ENCODE measurements at regions not wholly inside any gene's neighbourhood (a gene's known extent, or its start where the extent isn't known, plus 50 kb on each side); places are given as distances from the start of the nearest gene placed in this dataset.

GRCh38 chr22:49641770-49642313, 185.8 kb downstream of the BRD1 start:
- no peak for DNase-seq (ENCODE audit: low read depth in 2 of 2)

- no peak for DNase-seq (ENCODE audit: low read depth in 2 of 2)
Measured at GRCh38 chr22:49640366-49641095, 187.1 kb downstream of the BRD1 start.

- no peak for DNase-seq (ENCODE audit: low read depth in 2 of 2)
Measured at GRCh38 chr22:49639956-49640355, 187.7 kb downstream of the BRD1 start.

- DNase-seq (ENCODE audit: low read depth in 2 of 2), result peak; percentile 73 to 86
Measured at GRCh38 chr22:49638788-49639187, 188.9 kb downstream of the BRD1 start.

GRCh38 chr22:49638001-49638400, 189.7 kb downstream of the BRD1 start:
- no peak for DNase-seq (ENCODE audit: low read depth in 2 of 2)

GRCh38 chr22:49637255-49637760, 190.4 kb downstream of the BRD1 start:
- no peak for DNase-seq (ENCODE audit: low read depth in 2 of 2)

- DNase-seq (ENCODE audit: low read depth in 2 of 2), result no peak
Measured at GRCh38 chr22:49636649-49637048, 191.0 kb downstream of the BRD1 start.

- DNase-seq (ENCODE audit: low read depth in 2 of 2), result no peak
Measured at GRCh38 chr22:49636214-49636613, 191.5 kb downstream of the BRD1 start.

- no peak for DNase-seq (ENCODE audit: low read depth in 2 of 2)
Measured at GRCh38 chr22:49634006-49634772, 193.5 kb downstream of the BRD1 start.

- DNase-seq (ENCODE audit: low read depth in 2 of 2), result no peak
Measured at GRCh38 chr22:49633010-49633324, 194.7 kb downstream of the BRD1 start.

GRCh38 chr22:49632199-49633009, 195.3 kb downstream of the BRD1 start:
- DNase-seq (ENCODE audit: low read depth in 2 of 2), result peak; percentile 61 to 73

- no peak for DNase-seq (ENCODE audit: low read depth in 2 of 2)
Measured at GRCh38 chr22:49630448-49630946, 197.2 kb downstream of the BRD1 start.

- DNase-seq (ENCODE audit: low read depth in 2 of 2), result peak; percentile 38 to 60
Measured at GRCh38 chr22:49629586-49630447, 197.9 kb downstream of the BRD1 start.

GRCh38 chr22:49629261-49629570, 198.5 kb downstream of the BRD1 start:
- no peak for DNase-seq (ENCODE audit: low read depth in 2 of 2)

- DNase-seq (ENCODE audit: low read depth in 2 of 2), result no peak
Measured at GRCh38 chr22:49628391-49629260, 199.0 kb downstream of the BRD1 start.

- no peak for DNase-seq (ENCODE audit: low read depth in 2 of 2)
Measured at GRCh38 chr22:49627217-49628181, 200.2 kb downstream of the BRD1 start.

- DNase-seq (ENCODE audit: low read depth in 2 of 2), result no peak
Measured at GRCh38 chr22:49626361-49627216, 201.1 kb downstream of the BRD1 start.
